ENCODE measurements at regions not wholly inside any gene's neighbourhood (a gene's known extent, or its start where the extent isn't known, plus 50 kb on each side); places are given as distances from the start of the nearest gene placed in this dataset.

DNA sequence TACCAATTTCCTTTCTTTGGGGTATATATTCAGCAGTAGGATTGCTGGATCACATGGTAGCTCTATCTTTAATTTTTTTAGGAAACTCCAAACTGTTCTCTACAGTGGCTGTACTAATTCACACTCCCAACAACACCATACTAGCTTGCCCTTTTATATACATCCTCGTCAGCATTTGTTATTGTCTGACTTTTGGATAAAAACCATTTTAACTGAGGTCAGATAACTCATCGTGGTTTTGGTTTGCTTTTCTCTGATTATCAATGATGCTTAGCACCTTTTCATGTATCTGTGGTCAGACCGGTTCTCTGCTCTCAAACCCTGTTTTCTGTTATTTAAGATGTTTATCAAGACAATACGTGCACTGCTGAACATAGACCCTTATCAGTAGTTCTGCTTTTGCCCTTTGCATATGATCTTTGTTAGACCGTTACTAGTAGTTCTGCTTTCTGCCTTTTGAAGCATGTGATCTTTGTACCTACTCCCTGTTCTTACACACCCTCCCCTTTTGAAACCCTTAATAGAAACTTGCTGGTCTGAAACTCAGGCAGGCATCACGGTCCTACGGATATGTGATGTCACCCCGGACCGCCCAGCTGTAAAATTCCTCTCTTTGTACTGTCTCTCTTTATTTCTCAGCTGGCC lies 474.3 kb downstream of the RSL24D1 start:
- in situ Hi-C loops (cut with HindIII; ENCODE audit: extremely low pct_ligation_motif_present, low pct_unique_long_range_greater_than_20kb) (no loop called here), intact Hi-C loops (cut with micrococcal nuclease; ENCODE audit: unreplicated experiment) (no loop called here)
- ChIA-PET POLR2A (no interaction called here), CTCF (ENCODE audit: low intra/inter-chr PET ratio, low total read pairs) (no interaction called here)
- no peak overlapping the region for H3K9ac ChIP-seq (ENCODE audit: insufficient read depth, low read depth, low read length)
- no peaks in the 10 kb centered on the region for H3K4me1 ChIP-seq (ENCODE audit: insufficient read depth, low read length)
- H4K20me1 ChIP-seq (ENCODE audit: insufficient read depth, low read length) = no peaks in the 10 kb centered on the region
- DNase-seq (ENCODE audit: low spot score) (no peak), FAIRE-seq (no peak), ATAC-seq (no peak)
- no peaks in the 10 kb centered on the region for H3K27me3 ChIP-seq (ENCODE audit: control insufficient read depth in 1 of 2, insufficient read depth in 2 of 2, low read length in 2 of 2)
- no peak for TF ChIP-seq RBAK (CRISPR knock-in tag; IDR thresholded peaks at IDR 0.05)
- no peak for TF ChIP-seq ZFP90 (CRISPR knock-in tag; IDR thresholded peaks at IDR 0.05; ENCODE audit: borderline replicate concordance)
- no peak for TF ChIP-seq ZNF329 (CRISPR knock-in tag; IDR thresholded peaks at IDR 0.05; ENCODE audit: low read depth)
- TF ChIP-seq RFXAP (CRISPR knock-in tag; IDR thresholded peaks at IDR 0.05; ENCODE audit: borderline replicate concordance) = no peak
- TF ChIP-seq THAP11 (CRISPR knock-in tag; IDR thresholded peaks at IDR 0.05) = no peak
- no peak for TF ChIP-seq ZNF180 (CRISPR knock-in tag; IDR thresholded peaks at IDR 0.05; ENCODE audit: borderline replicate concordance, low read depth)
- TF ChIP-seq ZNF530 (CRISPR knock-in tag; IDR thresholded peaks at IDR 0.05; ENCODE audit: low read depth) = no peak
- TF ChIP-seq ZNF10 (CRISPR knock-in tag; IDR thresholded peaks at IDR 0.05; ENCODE audit: borderline replicate concordance, low read depth) = no peak
- no peak for TF ChIP-seq ZNF850 (CRISPR knock-in tag; conservative IDR thresholded peaks at IDR 0.05)
- no peak for TF ChIP-seq SOX6 (IDR thresholded peaks at IDR 0.05)
- TF ChIP-seq SOX6 (CRISPR knock-in tag; IDR thresholded peaks at IDR 0.05) = no peak
- TF ChIP-seq ZNF660 (CRISPR knock-in tag; IDR thresholded peaks at IDR 0.05; ENCODE audit: borderline replicate concordance, low read depth) = no peak
- no peak for TF ChIP-seq RNF219 (CRISPR knock-in tag; IDR thresholded peaks at IDR 0.05)
- no peak for TF ChIP-seq SMC3 (IDR thresholded peaks at IDR 0.05; ENCODE audit: low read length)
- no peak for TF ChIP-seq KMT2B (CRISPR knock-in tag; IDR thresholded peaks at IDR 0.05)
- H3K4me2 ChIP-seq (ENCODE audit: low read depth, low read length) = no peak overlapping the region
- no peak overlapping the region for H3K27ac ChIP-seq (ENCODE audit: extremely low read length, insufficient read depth, low read length)
- H3K36me3 ChIP-seq (replicated peaks in 1 of 2; ENCODE audit: control insufficient read depth in 1 of 2, insufficient read depth in 2 of 2, low read length in 2 of 2) = no peaks in the 10 kb centered on the region
- WGBS (ENCODE audit: low lambda C conversion rate) = 19% methylated on average over 9 of the region's 9 CpGs
- H3K4me3 ChIP-seq (replicated peaks in 1 of 3; ENCODE audit: insufficient read depth in 1 of 3, low read depth in 2 of 3, low read length in 3 of 3) = no peak overlapping the region
- H2AFZ ChIP-seq (ENCODE audit: low read length) = no peak overlapping the region
- no TSS peak for BruUV-seq (replicated peaks)
- no peaks in the 10 kb centered on the region for H3K79me2 ChIP-seq (ENCODE audit: insufficient read depth, low read length)
- H3K9me3 ChIP-seq (ENCODE audit: low read length) = peaks cover 84% of the 10 kb centered on the region

All from HepG2 (cell line).